Keratinocyte (primary cell): ENCODE measurements at regions not wholly inside any gene's neighbourhood (a gene's known extent, or its start where the extent isn't known, plus 50 kb on each side); places are given as distances from the start of the nearest gene placed in this dataset.

Experiments used
- DNase-seq: peaks from one replicate; pipeline ENCODE4 v3.0.0-alpha.2; 2011; ENCODE audit warnings: low read depth, missing footprints, low spot score
- FAIRE-seq: peaks from 2 replicates; lab custom pipeline; 2011; peaks lifted over from hg19 to GRCh38; lab: Jason Lieb, UNC
- H2AFZ ChIP-seq: 2 replicates; pipeline ENCODE4 v1.6.0; 2012; ENCODE audit warnings: low read length, control low read depth, inconsistent platforms; ENCODE audit not compliant: control insufficient read depth
- H3K27ac ChIP-seq: 2 replicates; pipeline ENCODE4 v1.5.1; 2011; ENCODE audit warnings: low read length; ENCODE audit not compliant: control insufficient read depth, insufficient read depth
- H3K27me3 ChIP-seq: 3 replicates; pipeline ENCODE4 v1.6.0; 2011; ENCODE audit warnings: low read length; ENCODE audit not compliant: control insufficient read depth, insufficient read depth; ENCODE audit errors: extremely low read depth
- H3K36me3 ChIP-seq, 2 experiments: 2 replicates in 1 of 2; 3 replicates in 1 of 2; pipeline ENCODE4 v1.5.1; 2011; ENCODE audit warnings: low read length in 2 of 2, mild to moderate bottlenecking in 1 of 2; ENCODE audit not compliant: control insufficient read depth in 2 of 2, insufficient read depth in 2 of 2; ENCODE audit errors: extremely low read depth in 1 of 2
- H3K4me1 ChIP-seq: 3 replicates; pipeline ENCODE4 v1.5.1; 2011; ENCODE audit warnings: low read length; ENCODE audit not compliant: control insufficient read depth, insufficient read depth; ENCODE audit errors: extremely low read depth
- H3K4me2 ChIP-seq: 3 replicates; pipeline ENCODE4 v1.6.0; 2011; ENCODE audit warnings: low read depth, low read length; ENCODE audit not compliant: control insufficient read depth, insufficient read depth; ENCODE audit errors: extremely low read depth
- H3K4me3 ChIP-seq, 3 experiments: fragments of 200-600 bp in 1 of 3; sonication (generic) in 1 of 3; 2 replicates in 2 of 3; 3 replicates in 1 of 3; pipeline ENCODE4 v1.5.1; 2011 to 2016; ENCODE audit warnings: low read length in 3 of 3, mild to moderate bottlenecking in 3 of 3, control low read depth in 2 of 3, inconsistent platforms in 1 of 3, low read depth in 1 of 3, mixed read lengths in 1 of 3, mixed run types in 1 of 3, moderate library complexity in 1 of 3; ENCODE audit not compliant: control insufficient read depth in 2 of 3, insufficient read depth in 2 of 3; ENCODE audit errors: extremely low read depth in 1 of 3
- H3K79me2 ChIP-seq: 2 replicates; pipeline ENCODE4 v1.6.0; 2012; ENCODE audit warnings: low read length; ENCODE audit not compliant: control insufficient read depth, insufficient read depth
- H3K9ac ChIP-seq: 3 replicates; pipeline ENCODE4 v1.6.0; 2011; ENCODE audit warnings: low read length; ENCODE audit not compliant: control insufficient read depth, insufficient read depth; ENCODE audit errors: extremely low read depth
- H3K9me1 ChIP-seq: 3 replicates; pipeline ENCODE4 v1.6.0; 2011; ENCODE audit warnings: low read length; ENCODE audit not compliant: control insufficient read depth, insufficient read depth; ENCODE audit errors: extremely low read depth
- H3K9me3 ChIP-seq: 2 replicates; pipeline ENCODE4 v1.5.1; 2012; ENCODE audit warnings: low read depth, low read length; ENCODE audit not compliant: control insufficient read depth
- H4K20me1 ChIP-seq: 3 replicates; pipeline ENCODE4 v1.6.0; 2011; ENCODE audit warnings: low read length; ENCODE audit not compliant: control insufficient read depth, insufficient read depth; ENCODE audit errors: extremely low read depth
- CTCF ChIP-seq, 3 experiments: IDR thresholded peaks in 1 of 3; conservative IDR thresholded peaks in 1 of 3; optimal IDR thresholded peaks in 1 of 3; 2 replicates in 2 of 3; 3 replicates in 1 of 3; pipeline versions ENCODE3 to v1.5.1; 2011; ENCODE audit warnings: low read length in 3 of 3, mild to moderate bottlenecking in 3 of 3, moderate library complexity in 2 of 3, control low read depth in 1 of 3, inconsistent platforms in 1 of 3; ENCODE audit not compliant: insufficient read depth in 2 of 3; ENCODE audit errors: extremely low read depth in 1 of 3
- EZH2 ChIP-seq: IDR thresholded peaks from one replicate; pipeline ENCODE4 v1.6.1; 2012; ENCODE audit warnings: inconsistent platforms, mild to moderate bottlenecking, low read length, moderate library complexity
- dilution Hi-C: fragments of 300-500 bp; cut with MboI; formaldehyde crosslinking; loops from one replicate; pipeline ENCODE4 v1.7.0; 2020; ENCODE audit warnings: low sequenced_read_pairs; ENCODE audit not compliant: extremely low pct_ligation_motif_present

GRCh38 chr9:78919701-78920100 is 622.8 kb downstream of the PSAT1 start:
- Histone ChIP-seq H4K20me1 (no peaks in the 10 kb centered on the region), H3K9me1 (no peaks in the 10 kb centered on the region), H3K9ac (no peak overlapping the region), H3K36me3 (no peaks in the 10 kb centered on the region), H3K9me3 (peaks cover 6% of the 10 kb centered on the region), H3K4me3 (no peak overlapping the region), H3K27ac (peak overlapping the region; percentile 38), H3K4me2 (no peak overlapping the region), H3K27me3 (no peaks in the 10 kb centered on the region), H2AFZ (no peak overlapping the region), H3K79me2 (no peaks in the 10 kb centered on the region), H3K4me1 (peaks cover 11% of the 10 kb centered on the region)
- DNase-seq (peak; percentile 63), FAIRE-seq (peak; percentile 94)
- no peak for TF ChIP-seq CTCF (optimal IDR thresholded peaks at IDR 0.05 in 1 of 3, IDR thresholded peaks at IDR 0.05 in 1 of 3, conservative IDR thresholded peaks at IDR 0.05 in 1 of 3; ENCODE audit: extremely low read depth in 1 of 3, insufficient read depth in 2 of 3, low read length in 3 of 3)
- no peak for TF ChIP-seq EZH2
- dilution Hi-C loops, result no loop called here

- H3K4me3 ChIP-seq, result no peak overlapping the region
- TF ChIP-seq EZH2 (no peak), CTCF (optimal IDR thresholded peaks at IDR 0.05 in 1 of 3, IDR thresholded peaks at IDR 0.05 in 1 of 3, conservative IDR thresholded peaks at IDR 0.05 in 1 of 3; ENCODE audit: extremely low read depth in 1 of 3, insufficient read depth in 2 of 3, low read length in 3 of 3) (no peak)
- H2AFZ ChIP-seq, result no peak overlapping the region
- H3K27ac ChIP-seq, result no peak overlapping the region
- FAIRE-seq (no peak), DNase-seq (no peak)
- dilution Hi-C loops, result no loop called here
- no peaks in the 10 kb centered on the region for H4K20me1 ChIP-seq
- H3K79me2 ChIP-seq, result no peaks in the 10 kb centered on the region
- H3K9me1 ChIP-seq, result no peaks in the 10 kb centered on the region
- H3K9me3 ChIP-seq, result peaks cover 6% of the 10 kb centered on the region
- no peaks in the 10 kb centered on the region for H3K36me3 ChIP-seq
- no peak overlapping the region for H3K4me2 ChIP-seq
- no peak overlapping the region for H3K9ac ChIP-seq
- no peaks in the 10 kb centered on the region for H3K27me3 ChIP-seq
- H3K4me1 ChIP-seq, result peaks cover 11% of the 10 kb centered on the region
Observed at GRCh38 chr9:78921341-78921740, 624.4 kb downstream of the PSAT1 start.
